Common myeloid progenitor, CD34-positive (primary cell): ENCODE measurements at regions not wholly inside any gene's neighbourhood (a gene's known extent, or its start where the extent isn't known, plus 50 kb on each side); places are given as distances from the start of the nearest gene placed in this dataset.

Experiments
- CTCF ChIA-PET: fragments of 350-600 bp; sonication (Branson Sonifier 250); formaldehyde crosslinking; loops from one replicate; lab custom pipeline; 2021; ENCODE audit warnings: antibody characterized with exemption; lab: Charles Lee
- POLR2A ChIA-PET: fragments of 350-600 bp; sonication (Branson Sonifier 250); formaldehyde crosslinking; loops from one replicate; lab custom pipeline; 2021; ENCODE audit warnings: antibody characterized with exemption; lab: Charles Lee
- DNase-seq, 3 donors: peaks; one replicate each; pipeline versions ENCODE4 v3.0.0 to v3.0.0-alpha.2; 2013
- H3K27ac ChIP-seq, 2 experiments: 1 replicate in 1 of 2; 2 replicates in 1 of 2; pipeline ENCODE4 v1.7.0; 2013; ENCODE audit warnings: inconsistent platforms in 2 of 2, low read length in 2 of 2, mild to moderate bottlenecking in 2 of 2, low read depth in 1 of 2, moderate library complexity in 1 of 2; ENCODE audit not compliant: severe bottlenecking in 2 of 2, insufficient read depth in 1 of 2, poor library complexity in 1 of 2
- H3K27me3 ChIP-seq, 5 experiments: replicated peaks in 2 of 5; 1 replicate in 3 of 5; 2 replicates in 2 of 5; pipeline versions ENCODE4 v1.6.1 to v1.7.0; 2013; ENCODE audit warnings: low read length in 4 of 5, mild to moderate bottlenecking in 2 of 5, moderate library complexity in 2 of 5, inconsistent platforms in 1 of 5; ENCODE audit not compliant: insufficient read depth in 5 of 5, control insufficient read depth in 4 of 5
- H3K36me3 ChIP-seq, 4 experiments: 1 replicate in 2 of 4; 2 replicates in 2 of 4; pipeline versions ENCODE4 v1.6.1 to v1.7.0; 2013; ENCODE audit warnings: low read length in 3 of 4, control low read depth in 1 of 4, mild to moderate bottlenecking in 1 of 4; ENCODE audit not compliant: control insufficient read depth in 4 of 4, insufficient read depth in 4 of 4
- H3K4me1 ChIP-seq, 4 experiments: 1 replicate in 3 of 4; 2 replicates in 1 of 4; pipeline versions ENCODE4 v1.6.1 to v1.7.1; 2013; ENCODE audit warnings: low read length in 3 of 4, mild to moderate bottlenecking in 3 of 4, control low read depth in 1 of 4, inconsistent platforms in 1 of 4, moderate library complexity in 1 of 4; ENCODE audit not compliant: control insufficient read depth in 4 of 4, insufficient read depth in 4 of 4; ENCODE audit errors: control extremely low read depth in 1 of 4
- H3K4me3 ChIP-seq, 7 experiments: 1 replicate in 4 of 7; 2 replicates in 3 of 7; pipeline versions ENCODE4 v1.5.1 to v1.7.0; 2013; ENCODE audit warnings: mild to moderate bottlenecking in 7 of 7, low read length in 6 of 7, moderate library complexity in 6 of 7, inconsistent platforms in 2 of 7, low read depth in 2 of 7, control low read depth in 1 of 7; ENCODE audit not compliant: insufficient read depth in 4 of 7, control insufficient read depth in 1 of 7; ENCODE audit errors: extremely low read depth in 1 of 7
- H3K9me3 ChIP-seq, 5 experiments: 1 replicate in 4 of 5; 2 replicates in 1 of 5; pipeline versions ENCODE4 v1.6.1 to v1.7.1; 2013; ENCODE audit warnings: low read length in 4 of 5, mild to moderate bottlenecking in 2 of 5, inconsistent platforms in 1 of 5, low read depth in 1 of 5, moderate library complexity in 1 of 5; ENCODE audit not compliant: control insufficient read depth in 4 of 5, insufficient read depth in 2 of 5; ENCODE audit errors: control extremely low read depth in 1 of 5
- WGBS: methylation state at CpG from one replicate; pipeline ENCODE4 v1.1.5; 2013; ENCODE audit not compliant: insufficient coverage; 5-methylcytosine and 5-hydroxymethylcytosine counted together

- CTCF ChIA-PET: no interaction called here
- no peaks in the 10 kb centered on the region for H3K36me3 ChIP-seq
- POLR2A ChIA-PET: no interaction called here
- H3K4me3 ChIP-seq: no peak overlapping the region
- H3K27ac ChIP-seq: no peak overlapping the region
- DNase-seq: no peak
- H3K27me3 ChIP-seq: peaks cover 0 to 2% (median 0%) of the 10 kb centered on the region in 5 experiments
- 100% methylated on average over 2 of the region's 3 CpGs for WGBS
- H3K4me1 ChIP-seq: no peaks in the 10 kb centered on the region
- no peaks in the 10 kb centered on the region for H3K9me3 ChIP-seq
Measured at GRCh38 chr1:162992945-162993344, 76.2 kb upstream of the RGS4 start.

GRCh38 chr1:162991444-162991843, 77.7 kb upstream of the RGS4 start:
- no peak for DNase-seq
- H3K4me1 ChIP-seq: no peaks in the 10 kb centered on the region
- H3K27ac ChIP-seq: no peak overlapping the region
- POLR2A ChIA-PET: no interaction called here
- peaks cover 0 to 2% (median 0%) of the 10 kb centered on the region in 5 experiments for H3K27me3 ChIP-seq
- H3K4me3 ChIP-seq: no peak overlapping the region
- 93% methylated on average over 6 of the region's 6 CpGs for WGBS
- no peaks in the 10 kb centered on the region for H3K36me3 ChIP-seq
- CTCF ChIA-PET: no interaction called here
- H3K9me3 ChIP-seq: no peaks in the 10 kb centered on the region

GRCh38 chr1:162990665-162991064, 78.5 kb upstream of the RGS4 start:
- 92% methylated on average over 2 of the region's 3 CpGs for WGBS
- no peak overlapping the region for H3K27ac ChIP-seq
- H3K4me3 ChIP-seq: no peak overlapping the region
- no peaks in the 10 kb centered on the region for H3K36me3 ChIP-seq
- CTCF ChIA-PET: no interaction called here
- POLR2A ChIA-PET: no interaction called here
- H3K9me3 ChIP-seq: no peaks in the 10 kb centered on the region
- peaks cover 0 to 2% (median 0%) of the 10 kb centered on the region in 5 experiments for H3K27me3 ChIP-seq
- no peak for DNase-seq
- H3K4me1 ChIP-seq: no peaks in the 10 kb centered on the region

DNA sequence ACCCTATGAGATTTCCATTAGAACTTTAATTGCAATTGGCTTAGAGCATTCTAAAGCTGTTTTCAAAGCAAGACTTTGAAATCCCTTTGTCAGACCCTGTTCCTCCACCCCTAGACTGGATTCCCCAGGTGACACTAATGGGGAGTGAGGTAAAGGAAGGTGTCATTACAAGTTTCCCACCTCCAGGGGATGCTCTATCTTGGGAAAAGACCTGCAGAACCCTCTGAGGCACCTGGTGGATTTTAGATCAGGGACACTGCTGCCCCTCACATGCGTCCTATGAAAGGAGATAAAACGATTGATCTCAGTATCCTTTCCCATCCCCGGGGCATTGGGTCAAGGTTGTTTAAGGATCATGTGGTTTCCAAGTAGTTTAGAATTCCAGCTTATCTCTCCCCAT, 80.3 kb upstream of the RGS4 start:
- 88% methylated on average over 1 of the region's 3 CpGs for WGBS
- Histone ChIP-seq H3K9me3 (no peaks in the 10 kb centered on the region), H3K4me3 (no peak overlapping the region), H3K27ac (no peak overlapping the region), H3K27me3 (peaks cover 0 to 5% (median 0%) of the 10 kb centered on the region in 5 experiments), H3K36me3 (no peaks in the 10 kb centered on the region), H3K4me1 (no peaks in the 10 kb centered on the region)
- no peak for DNase-seq
- CTCF ChIA-PET: no interaction called here
- POLR2A ChIA-PET: no interaction called here

- CTCF ChIA-PET: no interaction called here
Measured at GRCh38 chr1:162987866-162988265, 81.3 kb upstream of the RGS4 start.

DNA sequence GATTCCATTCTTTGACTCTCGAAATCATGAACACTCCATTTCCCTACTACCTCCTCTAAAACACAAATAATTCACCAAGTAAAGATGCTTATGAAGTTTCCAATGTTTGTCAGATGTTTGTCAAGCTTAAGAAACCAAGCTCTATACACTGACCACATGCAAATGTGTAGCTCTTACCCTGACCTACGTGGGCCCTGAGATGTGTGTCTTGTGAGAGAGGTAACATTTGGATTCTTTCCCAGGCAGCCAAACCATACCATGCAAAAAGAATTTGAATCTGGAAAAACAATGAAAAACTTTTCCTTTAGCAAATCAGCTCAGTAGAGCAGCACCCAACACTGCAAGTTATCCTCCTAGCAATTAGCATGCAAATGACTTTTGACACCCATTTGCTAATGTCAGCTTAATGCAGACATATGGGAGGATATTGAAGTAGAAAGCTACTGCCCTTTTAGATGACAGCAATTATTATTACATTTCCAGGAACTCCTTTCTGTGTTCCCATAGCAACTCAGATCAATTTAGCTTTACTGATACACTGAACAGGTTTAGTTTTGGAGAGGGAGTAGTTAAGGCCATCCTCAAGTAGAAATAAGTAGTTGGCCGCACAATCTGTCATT, 83.2 kb upstream of the RGS4 start:
- Histone ChIP-seq H3K4me1 (no peaks in the 10 kb centered on the region), H3K27me3 (peaks cover 0 to 5% (median 0%) of the 10 kb centered on the region in 5 experiments), H3K36me3 (no peaks in the 10 kb centered on the region), H3K4me3 (no peak overlapping the region), H3K9me3 (no peaks in the 10 kb centered on the region), H3K27ac (no peak overlapping the region)
- POLR2A ChIA-PET: no interaction called here
- CTCF ChIA-PET: no interaction called here
- DNase-seq: no peak
- no CpG with 5 or more reads among the region's 3 CpGs for WGBS

More at GRCh38 chr1:162987866-162988265, 81.3 kb upstream of the RGS4 start:
- Histone ChIP-seq H3K4me3 (no peak overlapping the region), H3K36me3 (no peaks in the 10 kb centered on the region), H3K27ac (no peak overlapping the region), H3K9me3 (no peaks in the 10 kb centered on the region), H3K4me1 (no peaks in the 10 kb centered on the region), H3K27me3 (peaks cover 0 to 5% (median 0%) of the 10 kb centered on the region in 5 experiments)
- DNase-seq: no peak
- POLR2A ChIA-PET: no interaction called here
- 100% methylated on average over 1 of the region's 1 CpG for WGBS

GRCh38 chr1:162984699-162985098, 84.5 kb upstream of the RGS4 start:
- Histone ChIP-seq H3K4me3 (no peak overlapping the region), H3K36me3 (no peaks in the 10 kb centered on the region), H3K4me1 (no peaks in the 10 kb centered on the region), H3K9me3 (no peaks in the 10 kb centered on the region), H3K27ac (no peak overlapping the region), H3K27me3 (peaks cover 0 to 5% (median 0%) of the 10 kb centered on the region in 5 experiments)
- DNase-seq: no peak
- POLR2A ChIA-PET: no interaction called here
- CTCF ChIA-PET: no interaction called here
- WGBS: no CpG with 5 or more reads among the region's 2 CpGs
